GM06990 (cell line): ENCODE measurements at regions not wholly inside any gene's neighbourhood (a gene's known extent, or its start where the extent isn't known, plus 50 kb on each side); places are given as distances from the start of the nearest gene placed in this dataset.

ENCODE experiments used
- DNase-seq: peaks from one replicate; pipeline ENCODE4 v3.0.0-alpha.2; 2011; ENCODE audit not compliant: insufficient read length; ENCODE audit errors: extremely low read depth
- H3K27me3 ChIP-seq: replicated peaks from 2 replicates; pipeline ENCODE4 v1.6.0; 2011; ENCODE audit warnings: low read length; ENCODE audit not compliant: control insufficient read depth, insufficient read depth
- H3K36me3 ChIP-seq: 2 replicates; pipeline ENCODE4 v1.5.1; 2011; ENCODE audit warnings: low read length; ENCODE audit not compliant: control insufficient read depth, insufficient read depth
- H3K4me3 ChIP-seq: replicated peaks from 2 replicates; pipeline ENCODE4 v1.5.1; 2011; ENCODE audit warnings: low read depth, mild to moderate bottlenecking, control low read depth, low read length
- CTCF ChIP-seq: IDR thresholded peaks from 2 replicates; pipeline ENCODE4 v1.5.1; 2011; ENCODE audit warnings: low read length, control low read depth, mild to moderate bottlenecking, inconsistent platforms; ENCODE audit not compliant: insufficient read depth, poor library complexity, severe bottlenecking

GRCh38 chr2:191572319-191572718, 105.6 kb upstream of the NABP1 start:
- TF ChIP-seq CTCF = no peak
- DNase-seq = no peak
- Histone ChIP-seq H3K36me3 (no peaks in the 10 kb centered on the region), H3K4me3 (no peak overlapping the region), H3K27me3 (no peaks in the 10 kb centered on the region)

- TF ChIP-seq CTCF = no peak
- no peaks in the 10 kb centered on the region for H3K27me3 ChIP-seq
- DNase-seq = no peak
- no peaks in the 10 kb centered on the region for H3K36me3 ChIP-seq
- H3K4me3 ChIP-seq = no peak overlapping the region
Measured at GRCh38 chr2:191573216-191573615, 104.7 kb upstream of the NABP1 start.

- Histone ChIP-seq H3K4me3 (no peak overlapping the region), H3K36me3 (no peaks in the 10 kb centered on the region), H3K27me3 (no peaks in the 10 kb centered on the region)
- DNase-seq = no peak
- TF ChIP-seq CTCF = no peak
Measured at GRCh38 chr2:191574232-191574631, 103.7 kb upstream of the NABP1 start.

GRCh38 chr2:191577605-191578004, 100.3 kb upstream of the NABP1 start:
- no peaks in the 10 kb centered on the region for H3K36me3 ChIP-seq
- DNase-seq = no peak
- H3K4me3 ChIP-seq = no peak overlapping the region
- no peak for TF ChIP-seq CTCF
- no peaks in the 10 kb centered on the region for H3K27me3 ChIP-seq

GRCh38 chr2:191578031-191578430, 99.9 kb upstream of the NABP1 start:
- no peak for TF ChIP-seq CTCF

GRCh38 chr2:191580581-191580980, 97.4 kb upstream of the NABP1 start:
- Histone ChIP-seq H3K36me3 (no peaks in the 10 kb centered on the region), H3K27me3 (no peaks in the 10 kb centered on the region), H3K4me3 (no peak overlapping the region)
- DNase-seq = no peak
- no peak for TF ChIP-seq CTCF

More at GRCh38 chr2:191578031-191578430, 99.9 kb upstream of the NABP1 start:
- Histone ChIP-seq H3K4me3 (no peak overlapping the region), H3K27me3 (no peaks in the 10 kb centered on the region), H3K36me3 (no peaks in the 10 kb centered on the region)
- no peak for DNase-seq
